LNCAP (cell line): ENCODE measurements at regions not wholly inside any gene's neighbourhood (a gene's known extent, or its start where the extent isn't known, plus 50 kb on each side); places are given as distances from the start of the nearest gene placed in this dataset.

Experiments
- CTCF ChIP-seq: fragments of 450-650 bp; IDR thresholded peaks from 2 replicates; pipeline ENCODE4 v1.5.1; 2017; ENCODE audit warnings: mild to moderate bottlenecking

GRCh38 chr7:15954671-15955354 lies 268.3 kb upstream of the MEOX2 start:
- no peak for TF ChIP-seq CTCF

- no peak for TF ChIP-seq CTCF
Observed at GRCh38 chr7:15950299-15950698, 263.8 kb upstream of the MEOX2 start.

DNA sequence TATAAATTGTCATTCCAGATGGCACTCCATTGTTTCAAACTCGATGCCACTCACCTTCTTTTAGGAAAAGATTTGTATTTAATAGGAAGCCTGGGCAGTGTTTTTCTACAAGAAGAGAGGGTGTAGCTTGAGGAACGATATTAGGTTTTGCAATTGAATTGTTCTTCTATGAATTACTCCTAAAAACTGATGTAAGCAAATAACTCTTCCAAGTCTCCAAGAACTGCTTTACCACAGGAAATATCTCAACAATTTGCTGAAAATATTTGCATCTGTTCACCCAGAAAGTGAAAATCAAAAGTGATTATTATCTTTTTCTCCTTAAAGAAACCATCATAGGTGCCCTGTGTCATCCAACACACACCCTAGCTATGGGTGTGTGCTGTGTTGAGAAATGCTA lies 261.3 kb upstream of the MEOX2 start:
- no peak for TF ChIP-seq CTCF

DNA sequence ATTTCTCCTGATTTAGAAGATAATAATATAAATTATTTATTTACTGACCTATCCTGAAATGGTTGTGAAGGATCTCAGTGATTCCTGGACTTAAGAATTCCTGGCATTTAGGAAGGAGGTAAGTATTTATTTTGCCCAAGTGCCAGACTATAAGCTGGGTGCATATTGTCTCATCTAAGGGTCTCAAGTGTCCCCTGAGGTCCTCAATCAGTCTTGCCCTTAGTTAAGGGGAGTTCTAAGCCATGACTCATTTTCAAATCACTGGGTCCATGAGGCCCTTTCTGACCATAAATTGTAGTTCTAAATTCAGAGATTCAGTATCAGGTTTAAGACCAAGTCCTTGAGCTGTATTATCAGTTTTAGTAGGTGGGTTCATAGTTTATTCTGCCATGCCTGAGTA lies 251.6 kb upstream of the MEOX2 start:
- no peak for TF ChIP-seq CTCF

DNA sequence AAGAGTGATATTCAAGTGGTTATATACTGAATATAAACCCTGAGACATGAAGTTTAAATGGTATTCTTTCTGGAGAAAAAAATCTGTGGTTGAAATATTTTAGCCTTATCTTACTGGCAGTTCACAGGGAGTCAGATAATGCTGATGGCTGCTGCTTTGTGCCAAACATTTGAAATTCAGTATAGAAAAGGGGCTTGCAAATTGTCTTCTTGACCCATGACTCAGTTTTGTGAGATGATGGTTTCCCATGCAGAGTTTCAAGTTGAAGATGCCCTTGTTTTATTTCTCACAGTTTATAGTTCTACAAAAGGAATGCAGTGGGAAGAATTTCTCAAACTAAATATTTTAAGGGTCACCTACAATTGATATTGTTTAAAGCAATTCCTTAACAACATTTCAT lies 251.1 kb upstream of the MEOX2 start:
- TF ChIP-seq CTCF: no peak

- TF ChIP-seq CTCF: no peak
Observed at GRCh38 chr7:15936991-15937390, 250.5 kb upstream of the MEOX2 start.

DNA sequence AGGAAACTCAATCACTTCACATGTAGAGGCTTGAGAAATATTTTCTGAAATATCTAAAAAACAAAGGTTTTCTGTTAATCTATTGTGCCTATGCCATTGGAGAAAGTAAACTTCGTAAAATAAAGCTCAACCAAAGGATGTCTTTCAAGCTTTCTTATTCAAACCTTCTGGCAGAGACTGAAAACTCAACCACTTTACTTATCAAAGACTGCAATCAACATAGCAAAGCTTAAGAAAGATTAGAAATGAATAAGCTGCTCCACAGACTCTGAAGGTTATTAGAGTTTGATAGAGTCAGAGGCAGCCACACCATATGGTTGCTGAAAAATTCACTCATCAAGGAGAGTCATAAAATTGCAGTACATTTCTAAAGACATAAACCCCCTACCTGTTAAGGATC lies 245.8 kb upstream of the MEOX2 start:
- TF ChIP-seq CTCF: no peak

- no peak for TF ChIP-seq CTCF
Observed at GRCh38 chr7:15929411-15929810, 242.9 kb upstream of the MEOX2 start.
